Lower lobe of right lung (tissue), 2 donors: ENCODE measurements at regions not wholly inside any gene's neighbourhood (a gene's known extent, or its start where the extent isn't known, plus 50 kb on each side); places are given as distances from the start of the nearest gene placed in this dataset.
"Not testable (repeated sequence)": the region's sequence is repeated elsewhere in the genome, so short reads cannot be mapped to it uniquely, and the experiment has no call there.

Experiments used
- ATAC-seq, 2 donors: fragments of 200-7000 bp; cut with Tn5 transposase; one replicate each; pipeline ENCODE4 v1.9.1; 2020 to 2022; ENCODE audit warnings: mild to moderate bottlenecking in 2 of 2, moderate library complexity in 2 of 2
- DNase-seq: peaks from one replicate; pipeline ENCODE4 v3.0.0-alpha.2; 2020
- H3K27ac ChIP-seq: fragments of 200-600 bp; one replicate; pipeline ENCODE4 v1.8.0; 2022
- H3K27me3 ChIP-seq: fragments of 200-600 bp; one replicate; pipeline ENCODE4 v1.8.0; 2022; ENCODE audit warnings: low read depth
- H3K36me3 ChIP-seq: fragments of 200-600 bp; one replicate; pipeline ENCODE4 v1.8.0; 2022; ENCODE audit warnings: mild to moderate bottlenecking
- H3K4me1 ChIP-seq: fragments of 200-600 bp; one replicate; pipeline ENCODE4 v1.8.0; 2022
- H3K4me3 ChIP-seq: fragments of 200-600 bp; one replicate; pipeline ENCODE4 v1.8.0; 2022; ENCODE audit warnings: mild to moderate bottlenecking
- H3K9me3 ChIP-seq: fragments of 200-600 bp; one replicate; pipeline ENCODE4 v1.8.0; 2022
- intact Hi-C: fragments of 100-400 bp; cut with DNase I; formaldehyde crosslinking; loops from one replicate; pipeline ENCODE4 v1.11.0; 2022
- TF ChIP-seq, protein P1 (sequence below): fragments of 200-600 bp; IDR thresholded peaks from one replicate; pipeline ENCODE4 v1.8.0; 2022; ENCODE audit warnings: antibody characterized with exemption, mild to moderate bottlenecking
- donor health status: DM: no; HTN: yes; CAD: no; lungs with severe emphysema.

GRCh38 chr1:90817399-90817798 lies 100.3 kb upstream of the BARHL2 start:
- no peak overlapping the region for H3K4me3 ChIP-seq
- no peaks in the 10 kb centered on the region for H3K4me1 ChIP-seq
- intact Hi-C loops, result no loop called here
- H3K9me3 ChIP-seq, result no peaks in the 10 kb centered on the region
- no peak for ATAC-seq
- TF ChIP-seq, protein P1, sequence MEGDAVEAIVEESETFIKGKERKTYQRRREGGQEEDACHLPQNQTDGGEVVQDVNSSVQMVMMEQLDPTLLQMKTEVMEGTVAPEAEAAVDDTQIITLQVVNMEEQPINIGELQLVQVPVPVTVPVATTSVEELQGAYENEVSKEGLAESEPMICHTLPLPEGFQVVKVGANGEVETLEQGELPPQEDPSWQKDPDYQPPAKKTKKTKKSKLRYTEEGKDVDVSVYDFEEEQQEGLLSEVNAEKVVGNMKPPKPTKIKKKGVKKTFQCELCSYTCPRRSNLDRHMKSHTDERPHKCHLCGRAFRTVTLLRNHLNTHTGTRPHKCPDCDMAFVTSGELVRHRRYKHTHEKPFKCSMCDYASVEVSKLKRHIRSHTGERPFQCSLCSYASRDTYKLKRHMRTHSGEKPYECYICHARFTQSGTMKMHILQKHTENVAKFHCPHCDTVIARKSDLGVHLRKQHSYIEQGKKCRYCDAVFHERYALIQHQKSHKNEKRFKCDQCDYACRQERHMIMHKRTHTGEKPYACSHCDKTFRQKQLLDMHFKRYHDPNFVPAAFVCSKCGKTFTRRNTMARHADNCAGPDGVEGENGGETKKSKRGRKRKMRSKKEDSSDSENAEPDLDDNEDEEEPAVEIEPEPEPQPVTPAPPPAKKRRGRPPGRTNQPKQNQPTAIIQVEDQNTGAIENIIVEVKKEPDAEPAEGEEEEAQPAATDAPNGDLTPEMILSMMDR, result no peak
- no peak overlapping the region for H3K27ac ChIP-seq
- DNase-seq, result no peak
- H3K36me3 ChIP-seq, result no peaks in the 10 kb centered on the region
- H3K27me3 ChIP-seq, result no peaks in the 10 kb centered on the region

DNA sequence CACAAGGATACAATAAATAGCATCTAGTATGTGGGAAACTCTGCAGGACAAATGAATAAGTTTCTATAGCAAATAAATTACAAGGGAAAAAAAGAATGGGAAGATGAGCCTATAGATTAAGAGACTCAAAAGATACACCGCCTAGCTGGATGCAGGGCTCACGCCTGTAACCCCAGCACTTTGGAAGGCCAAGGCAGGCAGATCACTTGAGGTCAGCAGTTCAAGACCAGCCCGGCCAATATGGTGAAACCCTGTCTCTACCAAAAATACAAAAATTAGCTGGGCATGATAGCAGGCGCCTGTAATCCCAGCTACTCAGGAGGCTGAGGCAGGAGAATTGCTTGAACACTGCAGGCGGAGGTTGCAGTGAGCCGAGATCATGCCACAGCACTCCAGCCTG lies 95.1 kb upstream of the BARHL2 start:
- H3K4me1 ChIP-seq, H3K36me3 ChIP-seq, H3K27ac ChIP-seq, H3K9me3 ChIP-seq, DNase-seq, ATAC-seq, intact Hi-C loops, H3K27me3 ChIP-seq, H3K4me3 ChIP-seq: not testable (repeated sequence)

DNA sequence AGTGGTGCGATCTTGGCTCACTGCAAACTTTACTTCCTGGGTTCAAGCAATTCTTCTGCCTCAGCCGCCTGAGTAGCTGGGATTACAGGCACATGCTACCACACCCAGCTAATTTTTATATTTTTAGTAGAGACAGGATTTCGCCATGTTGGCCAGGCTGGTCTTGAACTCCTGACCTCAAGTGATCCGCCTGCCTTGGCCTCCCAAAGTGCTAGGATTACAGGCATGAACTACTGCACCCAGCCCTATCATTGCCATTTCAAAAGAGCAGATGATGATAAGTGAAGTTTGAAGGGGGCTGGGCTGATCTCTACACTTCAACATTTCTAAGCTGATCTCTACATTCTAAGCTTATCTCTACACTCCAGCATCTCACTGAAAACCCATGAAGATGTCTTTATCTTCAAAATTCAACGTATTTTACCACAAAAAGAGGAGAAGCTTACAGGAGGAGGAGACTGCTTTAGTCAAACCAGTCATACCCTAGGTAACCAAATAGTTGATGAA lies 94.4 kb upstream of the BARHL2 start:
- intact Hi-C loops, H3K36me3 ChIP-seq, H3K27ac ChIP-seq, DNase-seq, H3K4me3 ChIP-seq, H3K27me3 ChIP-seq, ATAC-seq, H3K9me3 ChIP-seq, H3K4me1 ChIP-seq: not testable (repeated sequence)

DNA sequence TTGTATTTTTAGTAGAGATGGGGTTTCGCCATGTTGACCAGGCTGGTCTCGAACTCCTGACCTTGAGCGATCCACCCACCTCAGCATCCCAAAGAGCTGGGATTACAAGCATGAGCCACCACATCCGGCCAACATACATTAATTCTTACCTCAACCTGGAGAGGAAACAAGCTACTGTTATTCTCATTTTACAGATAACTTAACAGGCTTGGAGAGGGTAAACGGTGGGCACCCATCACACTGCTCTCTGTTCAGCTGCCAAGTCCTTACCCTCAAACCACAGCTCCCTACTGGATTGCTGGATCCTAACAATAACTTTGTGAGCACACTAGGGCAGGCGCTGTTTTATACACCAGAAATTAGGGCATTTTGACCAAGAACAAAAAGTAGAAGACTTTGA lies 93.6 kb upstream of the BARHL2 start:
- intact Hi-C loops, result no loop called here
- no peaks in the 10 kb centered on the region for H3K9me3 ChIP-seq
- ATAC-seq, result no peak

DNA sequence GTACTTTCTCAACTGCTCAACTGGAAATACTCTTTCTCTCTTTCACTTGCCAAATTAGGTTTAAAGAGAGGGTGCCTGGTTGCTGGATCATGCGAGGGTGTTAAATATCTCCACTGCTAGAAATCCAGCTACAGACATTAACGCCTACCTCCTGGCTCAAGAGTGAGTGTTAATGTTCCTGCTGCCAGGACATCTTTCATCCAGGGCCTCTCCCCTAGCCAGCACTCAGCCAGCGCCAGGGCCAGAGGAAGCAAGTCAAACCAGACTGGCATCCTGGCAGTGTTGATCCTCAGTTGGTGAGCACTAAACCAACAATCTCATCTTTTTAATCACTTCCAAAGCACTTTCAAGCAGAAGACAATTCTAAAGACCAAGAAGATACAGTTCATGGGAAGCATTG lies 92.9 kb upstream of the BARHL2 start:
- Histone ChIP-seq H3K27ac (no peak overlapping the region), H3K27me3 (no peaks in the 10 kb centered on the region), H3K36me3 (no peaks in the 10 kb centered on the region), H3K9me3 (no peaks in the 10 kb centered on the region), H3K4me3 (no peak overlapping the region), H3K4me1 (no peaks in the 10 kb centered on the region)
- ATAC-seq (no peak), DNase-seq (no peak)
- TF ChIP-seq, protein P1, result no peak
- intact Hi-C loops, result no loop called here

More for the DNA sequence above, 93.6 kb upstream of the BARHL2 start:
- Histone ChIP-seq H3K27me3 (no peaks in the 10 kb centered on the region), H3K27ac (no peak overlapping the region), H3K4me1 (no peaks in the 10 kb centered on the region), H3K4me3 (no peak overlapping the region), H3K36me3 (no peaks in the 10 kb centered on the region)
- TF ChIP-seq, protein P1, result no peak
- DNase-seq, result no peak

- Histone ChIP-seq H3K4me3 (no peak overlapping the region), H3K9me3 (no peaks in the 10 kb centered on the region), H3K4me1 (no peaks in the 10 kb centered on the region), H3K27ac (no peak overlapping the region), H3K36me3 (no peaks in the 10 kb centered on the region), H3K27me3 (no peaks in the 10 kb centered on the region)
- no peak for ATAC-seq
- intact Hi-C loops, result no loop called here
- TF ChIP-seq, protein P1, result no peak
- DNase-seq, result no peak
Measured at GRCh38 chr1:90809093-90809492, 92.0 kb upstream of the BARHL2 start.

DNA sequence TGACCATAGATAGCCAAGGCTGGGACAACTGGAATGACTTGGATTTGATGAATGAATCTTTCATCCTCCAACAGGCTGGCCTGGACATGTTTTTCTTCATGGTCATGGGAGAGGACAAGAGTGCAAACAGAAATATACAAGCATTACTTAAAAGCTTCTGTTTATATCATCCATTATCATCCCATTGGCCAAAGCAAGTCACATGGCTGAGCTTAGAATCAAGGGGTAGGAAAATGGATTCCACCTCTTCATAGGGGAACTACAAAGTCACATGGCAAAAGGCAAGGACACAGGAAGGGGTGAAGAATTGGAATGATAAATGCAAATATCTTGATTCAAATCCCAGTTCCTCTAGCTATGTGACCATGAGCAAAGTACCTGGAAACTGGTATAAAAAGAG lies 90.2 kb upstream of the BARHL2 start:
- no peak for DNase-seq
- ATAC-seq, result no peak
- no peak overlapping the region for H3K27ac ChIP-seq
- H3K36me3 ChIP-seq, result no peaks in the 10 kb centered on the region
- no peaks in the 10 kb centered on the region for H3K9me3 ChIP-seq
- H3K4me1 ChIP-seq, result no peaks in the 10 kb centered on the region
- no peaks in the 10 kb centered on the region for H3K27me3 ChIP-seq
- TF ChIP-seq, protein P1, result no peak
- no peak overlapping the region for H3K4me3 ChIP-seq
- intact Hi-C loops, result no loop called here
